HCT116 (cell line): ENCODE measurements at regions not wholly inside any gene's neighbourhood (a gene's known extent, or its start where the extent isn't known, plus 50 kb on each side); places are given as distances from the start of the nearest gene placed in this dataset.

Experiments used
- ATAC-seq: fragments of 200-7000 bp; cut with Tn5 transposase; 2 replicates; pipeline ENCODE4 v1.9.1; 2020; ENCODE audit warnings: mild to moderate bottlenecking, moderate library complexity
- BruUV-seq: library from RNA; stranded (reverse); fragments of 400-500 nt; replicated peaks from 2 replicates; lab custom pipeline; 2021; lab: Mats Ljungman, UMichigan
- CTCF ChIA-PET: fragments of 300-600 bp; sonication (Branson Sonifier 250); formaldehyde crosslinking; loops from one replicate; lab custom pipeline; 2021; ENCODE audit warnings: antibody characterized with exemption; lab: Charles Lee
- POLR2A ChIA-PET: fragments of 300-600, 350-600 bp; sonication (Branson Sonifier 250); formaldehyde crosslinking; loops from one replicate; lab custom pipeline; 2021; ENCODE audit warnings: antibody characterized with exemption; lab: Charles Lee
- RAD21 ChIA-PET, 2 experiments: fragments of 300-600 bp; sonication (Branson Sonifier 250); formaldehyde crosslinking; loops; one replicate each; lab custom pipeline; 2023; ENCODE audit warnings: low total read pairs in 2 of 2; ENCODE audit not compliant: uncharacterized antibody in 2 of 2, unreplicated experiment in 2 of 2, low non-redundant PET in 1 of 2; lab: Charles Lee
- DNase-seq: peaks from one replicate; pipeline ENCODE4 v3.0.0-alpha.2; 2010; ENCODE audit warnings: low read depth, low spot score
- H2AFZ ChIP-seq: fragments of 200-600 bp; shearing (Covaris generic), sonication (generic); 2 replicates; pipeline ENCODE4 v1.6.1; 2017; ENCODE audit warnings: low read depth, mixed run types, mixed read lengths, antibody characterized with exemption, low read length; ENCODE audit not compliant: poor library complexity, severe bottlenecking
- H3K27ac ChIP-seq: 2 replicates; pipeline ENCODE4 v1.5.1; 2012; ENCODE audit warnings: low read depth, low read length
- H3K27me3 ChIP-seq: fragments of 200-600 bp; sonication (generic); 2 replicates; pipeline ENCODE4 v1.6.1; 2016; ENCODE audit warnings: mixed run types, low read length, mixed read lengths; ENCODE audit not compliant: insufficient read depth
- H3K36me3 ChIP-seq, 2 experiments: fragments of 200-500 bp in 1 of 2; fragments of 200-600 bp in 1 of 2; sonication (Bioruptor generic) in 1 of 2; sonication (generic) in 1 of 2; 2 replicates each; pipeline versions ENCODE4 v1.5.1 to v1.6.1; 2014 to 2016; ENCODE audit warnings: low read length in 2 of 2, inconsistent platforms in 1 of 2, mixed read lengths in 1 of 2, mixed run types in 1 of 2; ENCODE audit not compliant: insufficient read depth in 2 of 2, control insufficient read depth in 1 of 2
- H3K4me1 ChIP-seq, 2 experiments: fragments of 200-600 bp in 1 of 2; sonication (generic) in 1 of 2; 2 replicates each; pipeline versions ENCODE4 v1.5.1 to v1.6.1; 2012 to 2017; ENCODE audit warnings: low read length in 2 of 2, inconsistent platforms in 1 of 2, mild to moderate bottlenecking in 1 of 2, mixed read lengths in 1 of 2, mixed run types in 1 of 2, moderate library complexity in 1 of 2; ENCODE audit not compliant: insufficient read depth in 2 of 2, control insufficient read depth in 1 of 2
- H3K4me2 ChIP-seq: fragments of 200-600 bp; sonication (generic); 2 replicates; pipeline ENCODE4 v1.6.1; 2017; ENCODE audit warnings: mixed run types, low read length, mixed read lengths
- H3K4me3 ChIP-seq, 2 experiments: fragments of 200-600 bp in 1 of 2; sonication (generic) in 1 of 2; replicated peaks in 1 of 2; 2 replicates each; pipeline ENCODE4 v1.5.1; 2011 to 2016; ENCODE audit warnings: low read length in 2 of 2, control low read depth in 1 of 2, low read depth in 1 of 2, mild to moderate bottlenecking in 1 of 2, mixed read lengths in 1 of 2, mixed run types in 1 of 2
- H3K79me2 ChIP-seq: fragments of 200-600 bp; sonication (generic); 2 replicates; pipeline ENCODE4 v1.6.1; 2017; ENCODE audit warnings: mild to moderate bottlenecking, mixed run types, low read length, moderate library complexity, mixed read lengths; ENCODE audit not compliant: insufficient read depth
- H3K9ac ChIP-seq: fragments of 200-600 bp; sonication (generic); 2 replicates; pipeline ENCODE4 v1.6.1; 2016; ENCODE audit warnings: low read length, mixed read lengths
- H3K9me2 ChIP-seq: fragments of 200-600 bp; sonication (generic), shearing (Covaris generic); 2 replicates; pipeline ENCODE4 v1.6.1; 2017; ENCODE audit warnings: mixed run types, mild to moderate bottlenecking, moderate library complexity; ENCODE audit not compliant: insufficient read depth
- H3K9me3 ChIP-seq, 2 experiments: fragments of 200-500 bp in 1 of 2; fragments of 200-600 bp in 1 of 2; sonication (Bioruptor generic) in 1 of 2; sonication (generic) in 1 of 2; 2 replicates each; pipeline ENCODE4 v1.6.1; 2014 to 2017; ENCODE audit warnings: low read length in 2 of 2, mixed read lengths in 2 of 2, inconsistent platforms in 1 of 2, low read depth in 1 of 2, mild to moderate bottlenecking in 1 of 2, mixed run types in 1 of 2, moderate library complexity in 1 of 2; ENCODE audit not compliant: control insufficient read depth in 1 of 2, insufficient read depth in 1 of 2
- H4K20me1 ChIP-seq: fragments of 200-600 bp; sonication (generic), shearing (Covaris generic); 2 replicates; pipeline ENCODE4 v1.6.1; 2017; ENCODE audit warnings: mixed run types, mild to moderate bottlenecking, moderate library complexity; ENCODE audit not compliant: insufficient read depth
- FOSL1 ChIP-seq: IDR thresholded peaks from 2 replicates; pipeline ENCODE4 v1.6.1; 2012; ENCODE audit warnings: low read depth
- JUND ChIP-seq: IDR thresholded peaks from 2 replicates; pipeline ENCODE4 v1.6.1; 2012
- RAD21 ChIP-seq: IDR thresholded peaks from 2 replicates; pipeline ENCODE4 v1.6.1; 2012; ENCODE audit warnings: low read depth, mild to moderate bottlenecking
- SIN3A ChIP-seq: IDR thresholded peaks from 2 replicates; pipeline ENCODE4 v1.6.1; 2012; ENCODE audit warnings: low read depth
- SP1 ChIP-seq: IDR thresholded peaks from 2 replicates; pipeline ENCODE4 v1.6.1; 2012; ENCODE audit warnings: low read depth
- TCF7L2 ChIP-seq: IDR thresholded peaks from 2 replicates; pipeline ENCODE4 v1.7.0; 2011; ENCODE audit warnings: borderline replicate concordance, inconsistent platforms; ENCODE audit not compliant: insufficient read depth, insufficient read length; ENCODE audit errors: extremely low read depth
- ZFX ChIP-seq: fragments of 450-650 bp; IDR thresholded peaks from 2 replicates; pipeline ENCODE4 v1.6.1; 2017
- ZNF274 ChIP-seq: fragments of 200-500 bp; sonication (Bioruptor generic); IDR thresholded peaks from 2 replicates; pipeline ENCODE4 v1.6.1; 2014; ENCODE audit warnings: mild to moderate bottlenecking, low read depth, low read length, inconsistent platforms
- intact Hi-C: fragments of 100-400 bp; cut with micrococcal nuclease; formaldehyde crosslinking; loops from 2 replicates; pipeline ENCODE4 v1.10.0; 2022
- TF ChIP-seq, protein P1 (sequence below): IDR thresholded peaks from 2 replicates; pipeline ENCODE4 v1.6.1; 2012; ENCODE audit warnings: low read depth
- TF ChIP-seq, protein P2 (sequence below), 3 experiments: fragments of 200-600 bp in 1 of 3; sonication (generic) in 1 of 3; IDR thresholded peaks in 2 of 3; conservative IDR thresholded peaks in 1 of 3; 2 replicates each; pipeline ENCODE4 v1.5.1; 2012 to 2017; ENCODE audit warnings: low read depth in 2 of 3, low read length in 2 of 3, antibody characterized with exemption in 1 of 3, borderline replicate concordance in 1 of 3, control low read depth in 1 of 3, mild to moderate bottlenecking in 1 of 3, mixed read lengths in 1 of 3, mixed run types in 1 of 3, moderate library complexity in 1 of 3; ENCODE audit not compliant: insufficient read depth in 1 of 3
- TF ChIP-seq, protein P3 (sequence below): IDR thresholded peaks from 2 replicates; pipeline ENCODE4 v1.6.1; 2012

DNA sequence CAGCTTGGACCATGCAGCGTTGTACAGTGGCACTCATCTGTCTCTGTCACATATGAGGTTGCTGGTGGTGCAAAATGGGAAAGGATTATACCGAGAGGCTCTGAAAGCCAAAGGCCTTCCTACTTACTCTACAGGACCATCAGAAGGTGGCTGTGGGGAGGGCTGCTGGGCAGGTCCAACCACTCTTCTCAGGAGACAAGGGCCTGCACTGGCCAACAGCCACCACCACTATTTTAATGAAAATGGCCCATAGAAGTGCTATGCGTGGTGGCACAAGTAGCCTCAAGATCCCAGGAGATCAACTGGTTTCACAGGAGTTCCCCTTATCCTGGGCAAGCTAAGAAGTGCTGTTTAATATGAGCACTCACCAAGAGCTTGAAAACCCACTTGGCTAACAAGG, 52.3 kb downstream of the MRPL57 start:
- Histone ChIP-seq H3K9me3 (no peaks in the 10 kb centered on the region), H3K27ac (no peak overlapping the region), H3K4me2 (no peak overlapping the region), H3K79me2 (no peaks in the 10 kb centered on the region), H3K27me3 (no peaks in the 10 kb centered on the region), H3K9ac (no peak overlapping the region), H3K36me3 (no peaks in the 10 kb centered on the region), H2AFZ (no peak overlapping the region), H4K20me1 (no peaks in the 10 kb centered on the region), H3K4me3 (no peak overlapping the region), H3K4me1 (no peaks in the 10 kb centered on the region), H3K9me2 (no peaks in the 10 kb centered on the region)
- BruUV-seq = no TSS peak
- TF ChIP-seq SP1 (no peak), ZNF274 (no peak)
- ATAC-seq (no peak), DNase-seq (no peak)
- CTCF ChIA-PET = no interaction called here
- POLR2A ChIA-PET = no interaction called here
- intact Hi-C loops = no loop called here
- RAD21 ChIA-PET = no interaction called here

DNA sequence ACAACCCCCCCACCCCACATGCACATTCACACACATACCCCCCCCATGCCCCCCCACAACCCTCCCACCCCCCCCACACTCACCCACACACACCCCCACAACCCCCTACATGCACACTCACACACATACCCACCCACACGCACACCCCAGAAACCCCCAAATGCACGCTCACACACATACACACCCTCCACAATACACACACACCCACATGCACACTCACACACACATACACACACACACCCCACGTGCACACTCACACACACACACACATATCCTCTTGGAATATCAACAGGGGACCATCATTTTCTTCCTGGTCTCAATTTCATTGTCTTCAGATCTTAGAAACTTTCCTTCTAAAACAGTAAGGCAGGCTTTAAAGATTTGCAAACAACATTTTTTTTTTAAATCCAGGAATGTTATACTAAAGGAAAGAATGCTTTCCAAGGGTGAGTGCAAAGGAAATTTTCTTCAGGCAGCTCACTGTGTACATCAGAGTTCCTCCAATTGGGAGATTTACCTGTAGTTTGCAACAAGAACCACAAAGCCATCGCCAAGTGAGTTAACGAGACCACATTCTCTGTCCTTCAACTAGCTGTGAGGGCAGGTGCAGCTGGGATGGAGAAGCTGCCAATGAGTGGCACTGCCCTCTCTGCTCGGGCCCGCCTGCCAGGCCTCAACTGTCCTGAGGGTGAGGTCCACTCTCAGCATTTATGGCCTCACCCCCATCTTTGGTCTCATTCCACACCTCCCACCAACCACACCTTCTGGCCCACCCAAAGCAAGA, 53.0 kb downstream of the MRPL57 start:
- intact Hi-C loops = no loop called here
- Histone ChIP-seq H4K20me1 (no peaks in the 10 kb centered on the region), H2AFZ (no peak overlapping the region), H3K9ac (no peak overlapping the region), H3K4me3 (no peak overlapping the region), H3K36me3 (no peaks in the 10 kb centered on the region), H3K9me3 (no peaks in the 10 kb centered on the region), H3K79me2 (no peaks in the 10 kb centered on the region), H3K9me2 (no peaks in the 10 kb centered on the region), H3K27me3 (no peaks in the 10 kb centered on the region), H3K4me1 (no peaks in the 10 kb centered on the region), H3K4me2 (no peak overlapping the region), H3K27ac (no peak overlapping the region)
- ChIA-PET RAD21 (no interaction called here), POLR2A (no interaction called here), CTCF (no interaction called here)
- DNase-seq = no peak
- no TSS peak for BruUV-seq
- ATAC-seq = no peak
- TF ChIP-seq SIN3A (no peak), ZFX (no peak), JUND (no peak), FOSL1 (no peak), RAD21 (no peak), TCF7L2 (no peak)
- TF ChIP-seq, protein P1, sequence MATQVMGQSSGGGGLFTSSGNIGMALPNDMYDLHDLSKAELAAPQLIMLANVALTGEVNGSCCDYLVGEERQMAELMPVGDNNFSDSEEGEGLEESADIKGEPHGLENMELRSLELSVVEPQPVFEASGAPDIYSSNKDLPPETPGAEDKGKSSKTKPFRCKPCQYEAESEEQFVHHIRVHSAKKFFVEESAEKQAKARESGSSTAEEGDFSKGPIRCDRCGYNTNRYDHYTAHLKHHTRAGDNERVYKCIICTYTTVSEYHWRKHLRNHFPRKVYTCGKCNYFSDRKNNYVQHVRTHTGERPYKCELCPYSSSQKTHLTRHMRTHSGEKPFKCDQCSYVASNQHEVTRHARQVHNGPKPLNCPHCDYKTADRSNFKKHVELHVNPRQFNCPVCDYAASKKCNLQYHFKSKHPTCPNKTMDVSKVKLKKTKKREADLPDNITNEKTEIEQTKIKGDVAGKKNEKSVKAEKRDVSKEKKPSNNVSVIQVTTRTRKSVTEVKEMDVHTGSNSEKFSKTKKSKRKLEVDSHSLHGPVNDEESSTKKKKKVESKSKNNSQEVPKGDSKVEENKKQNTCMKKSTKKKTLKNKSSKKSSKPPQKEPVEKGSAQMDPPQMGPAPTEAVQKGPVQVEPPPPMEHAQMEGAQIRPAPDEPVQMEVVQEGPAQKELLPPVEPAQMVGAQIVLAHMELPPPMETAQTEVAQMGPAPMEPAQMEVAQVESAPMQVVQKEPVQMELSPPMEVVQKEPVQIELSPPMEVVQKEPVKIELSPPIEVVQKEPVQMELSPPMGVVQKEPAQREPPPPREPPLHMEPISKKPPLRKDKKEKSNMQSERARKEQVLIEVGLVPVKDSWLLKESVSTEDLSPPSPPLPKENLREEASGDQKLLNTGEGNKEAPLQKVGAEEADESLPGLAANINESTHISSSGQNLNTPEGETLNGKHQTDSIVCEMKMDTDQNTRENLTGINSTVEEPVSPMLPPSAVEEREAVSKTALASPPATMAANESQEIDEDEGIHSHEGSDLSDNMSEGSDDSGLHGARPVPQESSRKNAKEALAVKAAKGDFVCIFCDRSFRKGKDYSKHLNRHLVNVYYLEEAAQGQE = no peak
- TF ChIP-seq, protein P2, sequence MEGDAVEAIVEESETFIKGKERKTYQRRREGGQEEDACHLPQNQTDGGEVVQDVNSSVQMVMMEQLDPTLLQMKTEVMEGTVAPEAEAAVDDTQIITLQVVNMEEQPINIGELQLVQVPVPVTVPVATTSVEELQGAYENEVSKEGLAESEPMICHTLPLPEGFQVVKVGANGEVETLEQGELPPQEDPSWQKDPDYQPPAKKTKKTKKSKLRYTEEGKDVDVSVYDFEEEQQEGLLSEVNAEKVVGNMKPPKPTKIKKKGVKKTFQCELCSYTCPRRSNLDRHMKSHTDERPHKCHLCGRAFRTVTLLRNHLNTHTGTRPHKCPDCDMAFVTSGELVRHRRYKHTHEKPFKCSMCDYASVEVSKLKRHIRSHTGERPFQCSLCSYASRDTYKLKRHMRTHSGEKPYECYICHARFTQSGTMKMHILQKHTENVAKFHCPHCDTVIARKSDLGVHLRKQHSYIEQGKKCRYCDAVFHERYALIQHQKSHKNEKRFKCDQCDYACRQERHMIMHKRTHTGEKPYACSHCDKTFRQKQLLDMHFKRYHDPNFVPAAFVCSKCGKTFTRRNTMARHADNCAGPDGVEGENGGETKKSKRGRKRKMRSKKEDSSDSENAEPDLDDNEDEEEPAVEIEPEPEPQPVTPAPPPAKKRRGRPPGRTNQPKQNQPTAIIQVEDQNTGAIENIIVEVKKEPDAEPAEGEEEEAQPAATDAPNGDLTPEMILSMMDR (IDR thresholded peaks at IDR 0.05 in 2 of 3, conservative IDR thresholded peaks at IDR 0.05 in 1 of 3; ENCODE audit: borderline replicate concordance in 1 of 3, insufficient read depth in 1 of 3, low read depth in 2 of 3, low read length in 2 of 3) = no peak
- TF ChIP-seq, protein P3, sequence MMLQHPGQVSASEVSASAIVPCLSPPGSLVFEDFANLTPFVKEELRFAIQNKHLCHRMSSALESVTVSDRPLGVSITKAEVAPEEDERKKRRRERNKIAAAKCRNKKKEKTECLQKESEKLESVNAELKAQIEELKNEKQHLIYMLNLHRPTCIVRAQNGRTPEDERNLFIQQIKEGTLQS = no peak
